PC-3 (cell line): ENCODE measurements at regions not wholly inside any gene's neighbourhood (a gene's known extent, or its start where the extent isn't known, plus 50 kb on each side); places are given as distances from the start of the nearest gene placed in this dataset.

Experiments used
- CTCF ChIP-seq: fragments of 300-600 bp; sonication (generic); conservative IDR thresholded peaks from 2 replicates; pipeline ENCODE4 v1.5.1; 2017; ENCODE audit warnings: antibody characterized with exemption, low read depth, mild to moderate bottlenecking, low read length
- EZH2 ChIP-seq: fragments of 300-600 bp; sonication (generic); IDR thresholded peaks from one replicate; pipeline ENCODE4 v1.6.1; 2017; ENCODE audit warnings: antibody characterized with exemption, mild to moderate bottlenecking, low read length; ENCODE audit not compliant: unreplicated experiment
- EZH2phosphoT487 ChIP-seq: fragments of 300-600 bp; sonication (generic); IDR thresholded peaks from 2 replicates; pipeline ENCODE4 v1.6.1; 2018; ENCODE audit warnings: mild to moderate bottlenecking, antibody characterized with exemption, low read length, borderline replicate concordance

- TF ChIP-seq CTCF (no peak), EZH2 (no peak), EZH2phosphoT487 (no peak)
Observed at GRCh38 chr3:13177641-13178040, 104.4 kb upstream of the IQSEC1 start.
